GM18498 (cell line): ENCODE measurements at regions not wholly inside any gene's neighbourhood (a gene's known extent, or its start where the extent isn't known, plus 50 kb on each side); places are given as distances from the start of the nearest gene placed in this dataset.

Experiments
- ATAC-seq: cut with Tn5 transposase; IDR thresholded peaks from one replicate; pipeline ENCODE4 v1.9.1; 2021; ENCODE audit warnings: mild to moderate bottlenecking, moderate library complexity; ENCODE audit not compliant: unreplicated experiment

DNA sequence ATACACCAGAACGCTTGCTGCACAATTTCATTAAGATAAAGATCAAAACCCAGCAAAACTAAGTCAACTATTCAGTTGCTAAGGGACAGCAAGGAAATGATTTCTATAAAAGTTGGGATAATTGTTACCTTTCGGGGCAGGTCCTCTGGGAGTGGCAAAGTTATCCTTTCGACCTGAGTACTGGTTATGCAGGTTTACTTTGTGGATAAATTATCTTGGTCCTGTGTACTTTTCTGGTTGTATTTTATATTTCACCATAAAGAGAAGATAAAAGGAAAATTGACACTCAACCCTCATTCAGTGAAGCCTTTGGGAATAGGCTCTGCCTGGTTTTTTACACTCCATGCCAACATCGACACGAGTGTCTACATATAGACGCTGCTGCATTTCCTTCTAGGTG is 146.5 kb downstream of the SYK start:
- no peak for ATAC-seq

DNA sequence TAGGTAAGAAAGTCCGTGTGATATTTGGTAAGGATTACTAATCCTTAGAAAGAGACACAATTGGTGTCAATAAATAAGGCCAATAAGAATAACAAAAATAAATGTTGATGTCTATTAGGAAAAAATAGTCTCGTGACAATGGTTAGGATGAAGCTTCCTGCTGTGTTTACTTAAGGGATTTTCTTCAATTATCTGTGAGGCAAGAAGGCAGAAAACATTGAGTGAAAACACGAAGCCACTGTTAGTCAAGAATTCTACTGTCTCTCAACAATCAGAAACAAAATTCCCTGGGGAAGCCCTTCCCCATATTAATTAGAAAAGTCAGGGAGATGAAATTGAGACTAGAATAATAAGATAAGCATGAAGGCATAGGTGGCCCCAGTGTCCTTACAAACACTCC is 149.0 kb downstream of the SYK start:
- no peak for ATAC-seq

DNA sequence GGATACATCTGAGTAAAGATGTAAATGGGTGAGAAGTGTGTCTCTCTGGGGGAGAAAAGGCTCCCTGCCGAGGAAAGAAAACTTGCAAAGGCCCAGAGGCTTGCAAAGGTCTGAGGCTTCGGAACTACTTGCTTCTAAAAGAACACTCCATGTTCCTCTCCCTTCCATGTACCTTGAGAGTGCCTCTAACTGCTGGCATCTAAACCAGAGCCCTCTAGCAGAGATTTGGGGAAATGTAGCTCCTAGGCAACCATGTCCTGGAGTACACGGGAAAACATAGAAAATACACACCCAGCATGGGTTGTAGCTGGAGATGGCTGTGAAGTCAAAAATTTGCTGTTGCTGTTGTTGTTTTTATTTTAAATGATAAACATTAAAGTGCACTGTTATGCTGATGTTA is 151.6 kb downstream of the SYK start:
- ATAC-seq: no peak

DNA sequence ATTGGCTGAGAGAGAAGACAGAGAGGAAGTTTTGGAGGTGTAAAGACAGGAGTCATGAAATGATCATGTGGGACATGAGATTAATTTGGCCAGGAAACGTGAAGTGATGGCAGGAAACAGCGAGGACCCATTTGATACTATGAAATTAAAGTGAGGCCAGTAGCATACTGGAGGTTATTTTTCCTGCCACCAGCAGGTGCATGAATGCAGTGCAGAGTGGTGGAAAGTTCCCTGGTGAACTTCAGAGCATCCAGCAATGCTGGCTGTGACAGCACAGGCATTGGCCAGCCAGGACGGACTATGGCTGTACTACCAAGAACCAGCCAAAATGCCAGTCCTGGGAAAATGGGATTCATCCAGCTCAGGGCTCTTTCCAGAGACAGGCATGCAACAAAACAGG is 152.2 kb downstream of the SYK start:
- no peak for ATAC-seq

DNA sequence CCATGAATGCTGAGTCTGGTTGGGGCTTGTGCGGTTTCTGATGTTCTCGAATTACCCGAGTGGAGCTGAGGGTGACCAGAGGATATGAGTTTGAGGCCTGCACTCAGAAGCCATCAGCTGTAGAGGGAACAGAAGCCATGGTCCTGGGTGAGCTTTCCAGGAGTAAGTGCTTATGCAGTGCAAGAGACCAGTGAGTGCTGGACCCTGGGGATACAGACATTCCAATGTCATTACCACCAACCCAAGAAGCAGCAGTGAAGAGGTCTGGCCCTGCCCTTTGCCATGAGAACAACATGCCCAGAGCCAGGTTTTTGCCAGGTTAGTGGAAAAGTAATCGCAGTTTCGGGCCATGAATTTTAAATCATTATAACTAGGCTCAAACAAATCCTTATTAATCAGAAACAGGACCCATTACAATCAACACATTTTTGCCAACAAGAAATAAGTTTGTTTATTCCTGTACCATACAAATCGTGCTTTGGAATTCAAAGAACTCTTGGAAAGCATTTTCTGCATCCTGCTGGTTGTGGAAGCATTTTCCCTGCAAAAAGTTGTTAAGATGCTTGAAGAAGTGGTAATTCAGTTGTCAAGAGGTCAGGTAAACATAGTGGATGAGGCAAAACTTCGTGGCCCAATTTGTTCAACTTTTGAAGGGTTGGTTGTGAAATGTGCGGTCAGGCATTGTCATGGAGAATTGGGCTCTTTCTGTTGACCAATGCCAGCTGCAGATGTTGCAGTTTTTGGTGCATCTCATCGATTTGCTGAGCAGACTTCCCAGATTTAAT is 154.6 kb downstream of the SYK start:
- no peak for ATAC-seq

DNA sequence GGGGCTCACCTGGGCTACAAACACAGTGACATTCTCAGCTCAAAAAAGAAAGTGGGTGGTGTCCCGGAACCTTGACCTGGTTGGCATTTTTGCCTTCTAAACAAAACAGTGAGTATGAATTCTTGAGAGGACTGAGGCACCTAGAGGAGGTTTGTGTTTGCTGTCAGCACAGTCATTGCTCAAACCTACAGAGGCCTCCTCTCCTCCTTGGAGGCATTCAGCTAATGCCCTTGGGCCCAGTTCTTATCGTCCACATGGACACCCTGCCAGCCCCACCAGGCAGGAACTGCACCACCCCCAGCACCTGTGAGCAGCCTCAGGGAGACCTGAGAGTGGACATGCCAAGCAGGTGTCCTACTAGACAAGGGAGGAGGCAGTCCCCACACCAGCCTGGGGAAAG is 156.7 kb downstream of the SYK start:
- ATAC-seq: no peak

DNA sequence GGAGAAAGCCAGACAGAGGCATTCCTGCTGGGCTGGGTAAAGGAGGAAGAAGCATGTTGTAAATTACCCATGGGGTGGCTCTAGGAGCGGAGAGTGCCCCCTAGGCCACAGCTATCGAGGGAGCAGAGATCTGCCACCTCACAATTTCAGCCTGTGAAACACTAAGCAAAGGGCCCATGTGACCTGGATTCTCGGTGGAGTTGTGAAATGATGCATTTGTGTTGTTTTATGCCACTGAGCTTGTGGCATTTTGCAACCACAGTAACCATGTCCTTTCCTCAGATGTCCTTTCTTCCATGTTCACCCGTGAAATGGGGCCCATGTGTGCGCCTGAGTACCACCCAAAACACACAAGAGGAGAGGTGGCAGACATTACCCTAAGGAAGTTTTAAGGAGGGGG is 159.3 kb downstream of the SYK start:
- no peak for ATAC-seq

DNA sequence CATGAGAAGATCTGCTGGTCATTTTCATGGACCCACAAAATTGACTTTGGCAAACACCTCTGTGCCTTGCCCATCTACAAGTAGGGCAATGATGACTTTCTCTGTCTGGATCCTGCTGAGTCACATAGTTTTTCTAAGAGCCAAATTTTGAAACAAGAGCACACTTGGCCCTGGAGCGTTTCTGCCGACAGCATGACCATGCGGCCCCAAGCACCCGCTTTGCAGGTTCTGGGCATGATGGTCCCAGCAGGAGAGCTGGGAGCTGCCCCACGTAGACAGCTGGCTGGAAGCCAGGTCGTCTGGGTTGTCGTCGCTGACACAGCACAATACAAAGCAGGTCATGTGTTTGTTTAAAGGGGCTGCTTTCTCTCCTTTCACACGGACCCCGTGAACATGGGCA is 159.8 kb downstream of the SYK start:
- ATAC-seq: no peak

DNA sequence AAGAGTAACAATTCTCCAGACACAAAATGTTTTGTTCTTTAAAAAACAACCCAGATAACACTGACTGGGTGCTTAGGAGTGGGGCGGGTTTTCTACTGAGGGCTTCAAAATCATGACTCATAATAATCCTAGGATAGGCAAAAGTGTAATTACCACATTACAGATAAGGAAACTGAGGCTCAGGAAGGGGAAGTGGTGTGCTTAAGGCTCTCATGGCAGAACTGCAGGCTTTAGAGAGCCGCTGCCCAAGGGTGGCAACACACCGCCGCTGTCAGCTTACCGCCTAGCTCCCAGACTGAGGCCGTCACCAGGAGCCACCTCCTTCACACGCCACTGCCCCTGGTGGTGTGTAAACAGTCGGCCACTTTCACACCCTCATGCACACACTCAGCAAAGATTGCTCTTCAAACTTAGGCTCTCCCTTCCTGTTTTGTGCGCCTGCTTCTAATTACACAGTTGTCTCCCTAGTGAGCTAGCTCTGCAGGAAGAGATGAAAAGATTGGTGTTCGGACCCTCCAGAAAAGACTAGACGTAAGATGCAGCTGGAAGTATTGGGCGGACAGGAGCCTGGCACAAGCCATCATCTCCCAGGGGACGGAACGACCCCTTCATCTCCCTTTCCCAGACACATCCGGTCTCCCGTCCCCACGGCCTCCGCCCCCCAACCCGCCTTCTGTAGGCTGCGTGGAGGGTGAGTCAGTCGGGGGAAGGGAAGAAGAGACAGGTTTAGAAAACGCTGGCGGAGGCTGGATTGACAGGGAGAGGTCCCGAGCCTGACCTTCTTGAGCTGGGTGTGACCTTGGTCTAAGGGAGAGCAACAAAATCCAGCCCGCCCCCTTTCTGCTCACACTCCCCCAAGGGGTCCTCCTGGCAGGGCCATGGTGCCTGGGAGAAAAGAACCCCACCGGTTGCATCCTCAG is 162.7 kb downstream of the SYK start:
- no peak for ATAC-seq

DNA sequence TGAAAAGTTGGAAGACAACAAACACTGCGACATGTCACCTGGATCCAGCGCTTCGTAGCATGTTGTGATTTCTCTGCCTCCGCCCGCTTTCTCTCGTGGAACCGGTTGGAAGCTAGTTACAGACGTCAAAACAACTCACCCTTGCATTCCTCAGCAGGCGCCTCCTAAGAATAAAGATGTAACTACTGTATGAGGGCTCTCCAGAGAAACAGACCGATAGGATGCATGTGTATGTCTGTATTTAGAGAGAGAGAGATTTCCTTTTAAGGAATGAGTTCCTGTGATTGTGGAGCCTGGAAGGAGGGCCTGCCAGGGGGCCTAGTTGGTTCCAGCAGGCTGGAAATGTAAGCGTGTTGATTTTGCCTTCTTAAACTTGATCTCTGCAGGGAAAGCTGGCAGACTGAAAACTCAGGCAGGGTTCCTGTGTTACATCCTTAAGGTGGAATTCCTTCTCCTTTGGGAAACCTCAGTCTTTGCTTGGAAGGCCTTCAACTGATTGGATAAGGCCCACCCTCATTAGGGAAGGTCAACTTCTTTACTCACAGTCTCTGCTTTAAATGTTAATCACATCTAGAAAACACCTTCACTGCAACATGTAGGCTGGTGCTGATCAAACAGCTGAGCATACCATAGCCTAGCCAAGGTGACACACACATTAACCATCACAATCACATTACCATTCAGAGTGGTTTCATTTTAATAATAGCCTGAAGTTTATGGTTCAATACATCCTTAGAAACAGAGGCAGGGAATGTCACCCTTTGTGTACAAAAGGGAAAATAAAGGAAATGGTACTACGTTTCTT is 163.8 kb downstream of the SYK start:
- no peak for ATAC-seq

DNA sequence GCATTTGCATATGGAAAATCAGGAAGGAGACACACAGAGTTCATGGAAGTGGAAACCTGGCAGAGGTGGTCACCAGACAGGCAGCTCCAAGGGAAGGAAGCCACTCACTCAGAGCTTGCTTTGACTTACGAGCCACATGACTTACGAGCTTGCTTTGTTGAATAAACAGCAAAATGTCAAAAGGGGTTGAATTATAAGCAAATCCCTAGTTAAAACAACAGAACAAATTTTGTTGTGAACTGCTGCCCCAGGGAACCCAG is 164.3 kb downstream of the SYK start:
- ATAC-seq: no peak

DNA sequence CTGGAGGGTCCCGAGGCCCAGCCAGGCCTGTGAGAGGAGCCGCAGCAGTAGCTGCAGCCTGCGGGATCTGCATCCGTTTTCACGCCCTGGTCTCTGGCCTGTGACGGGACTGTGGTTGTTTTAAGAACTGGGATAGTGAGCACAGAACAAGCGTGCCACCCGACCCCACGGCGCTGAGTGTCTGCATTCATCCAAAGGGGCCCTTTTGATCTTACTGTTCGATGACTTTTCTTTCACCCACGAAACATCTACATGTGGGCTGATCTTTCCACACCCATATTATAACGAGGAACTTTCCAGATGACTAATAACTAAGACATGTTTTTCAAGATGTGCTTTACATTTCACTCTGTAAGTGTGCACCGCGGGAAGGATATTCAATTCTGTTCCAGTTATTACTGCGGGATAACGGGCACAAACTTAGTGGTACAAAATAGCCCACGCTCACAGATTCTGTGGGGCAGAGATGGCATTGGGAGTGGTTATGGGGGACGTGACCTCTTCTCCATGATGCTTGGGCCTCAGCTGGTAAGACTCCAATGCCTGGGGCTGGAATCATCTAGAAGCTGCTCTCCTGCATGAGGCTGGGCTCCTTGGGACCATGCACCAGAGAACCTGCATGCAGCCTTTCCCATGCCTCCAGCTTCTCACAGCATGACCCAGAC is 165.0 kb downstream of the SYK start:
- no peak for ATAC-seq

DNA sequence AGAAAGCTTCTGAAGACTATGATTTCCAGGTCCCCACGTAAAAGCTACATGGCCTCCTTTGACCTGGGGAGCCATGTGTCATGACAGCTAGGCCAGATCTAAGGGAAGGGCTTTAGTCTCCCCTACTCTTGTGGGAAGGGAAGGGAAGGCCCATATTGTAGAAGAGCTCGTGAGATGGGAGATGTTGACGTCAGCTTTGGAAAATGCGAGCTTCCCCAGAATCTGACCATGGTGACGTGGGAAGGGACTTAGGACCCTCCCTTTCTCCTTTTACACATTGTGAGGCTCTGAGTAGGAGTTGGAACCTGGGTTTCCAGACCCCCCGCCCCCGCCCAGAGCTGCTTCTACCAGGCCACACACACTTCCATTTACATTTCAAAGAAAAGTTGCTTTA is 165.5 kb downstream of the SYK start:
- ATAC-seq: no peak

DNA sequence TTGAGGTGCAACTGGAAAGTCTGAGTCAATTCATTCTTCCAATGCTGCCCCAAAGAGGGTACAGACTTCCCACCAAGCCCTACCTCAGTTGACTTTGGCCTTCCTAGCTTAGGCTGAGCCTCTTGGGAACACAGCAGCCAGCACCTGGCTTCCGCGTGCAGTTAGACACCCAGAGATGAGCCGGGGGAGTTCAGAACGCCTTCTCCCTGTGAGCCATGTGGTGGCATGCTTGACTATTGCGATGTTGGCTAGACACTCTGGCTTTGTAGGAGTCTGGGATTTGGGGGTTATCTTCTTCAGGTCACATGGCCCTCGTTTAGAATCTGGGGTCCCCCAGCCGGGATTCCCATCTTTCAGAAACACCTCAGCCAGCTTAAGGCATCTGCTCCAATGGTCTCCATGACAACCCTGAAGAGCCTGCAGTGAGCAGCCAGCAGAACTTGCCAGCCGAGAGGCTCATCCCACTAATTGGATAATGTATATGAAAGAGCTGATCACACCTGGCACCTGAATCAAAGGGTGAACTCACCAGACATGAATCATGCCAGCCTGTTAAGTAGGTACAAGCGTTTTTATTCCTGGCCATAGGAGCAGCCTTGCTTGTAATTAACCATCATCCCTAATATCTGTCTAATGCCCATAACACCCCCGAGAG is 167.5 kb downstream of the SYK start:
- ATAC-seq: no peak

DNA sequence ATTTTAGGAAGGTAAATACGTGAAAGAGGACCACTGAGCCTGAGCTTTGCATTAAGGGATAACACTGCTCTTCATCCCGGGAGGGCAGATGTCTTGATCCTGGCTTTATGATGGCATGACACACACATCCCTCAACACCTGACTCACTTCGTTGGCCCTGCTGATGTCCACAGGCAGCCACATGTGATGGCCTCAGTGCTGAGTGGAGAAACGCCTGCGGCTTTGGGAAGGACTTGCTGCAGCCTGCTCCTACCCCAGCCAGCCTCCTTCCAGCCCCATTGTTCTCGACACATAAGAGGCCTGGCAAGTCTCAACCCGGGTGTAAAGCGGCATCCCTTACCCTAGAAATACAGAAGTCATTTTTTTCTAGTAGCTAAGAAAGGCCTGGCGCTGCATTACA is 169.0 kb downstream of the SYK start:
- ATAC-seq: no peak

DNA sequence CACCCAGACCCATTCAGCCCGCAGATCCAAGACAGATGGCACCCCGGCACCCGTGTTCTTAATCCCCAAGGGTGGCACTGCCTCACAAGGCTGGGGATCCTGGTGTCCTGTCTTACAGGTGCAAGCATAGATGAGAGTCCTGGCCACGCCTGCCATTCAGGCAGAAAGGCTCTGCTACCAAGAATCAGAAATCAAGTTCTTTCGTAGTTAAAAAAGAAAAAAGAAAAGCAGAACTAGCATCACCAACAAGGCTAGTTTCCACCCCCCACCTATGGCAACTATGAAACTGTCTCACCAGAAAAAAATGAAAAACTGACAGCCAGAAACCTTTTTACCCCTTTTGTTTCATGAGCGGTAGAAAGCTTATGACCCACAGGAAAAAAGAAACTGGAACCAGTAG is 170.4 kb downstream of the SYK start:
- peak; percentile 77 for ATAC-seq

DNA sequence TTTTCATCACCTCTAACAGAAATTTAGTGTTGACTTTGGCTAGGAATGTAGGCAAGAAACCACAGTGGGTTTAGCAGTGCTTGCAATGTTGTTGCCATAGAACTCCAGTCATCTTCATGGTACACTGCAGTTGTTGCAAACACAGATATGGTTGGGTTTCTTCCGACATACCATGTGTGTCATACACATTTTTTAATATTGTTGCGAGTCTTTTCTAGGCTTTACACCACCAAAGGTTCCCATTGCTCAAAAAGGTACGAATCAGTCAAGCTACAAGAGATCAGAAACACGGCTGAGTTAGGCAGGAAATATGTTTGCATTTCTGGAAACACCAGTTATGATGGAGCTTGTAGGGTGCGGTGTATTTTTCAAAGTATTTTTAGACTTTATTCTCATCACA is 172.4 kb downstream of the SYK start:
- no peak for ATAC-seq

DNA sequence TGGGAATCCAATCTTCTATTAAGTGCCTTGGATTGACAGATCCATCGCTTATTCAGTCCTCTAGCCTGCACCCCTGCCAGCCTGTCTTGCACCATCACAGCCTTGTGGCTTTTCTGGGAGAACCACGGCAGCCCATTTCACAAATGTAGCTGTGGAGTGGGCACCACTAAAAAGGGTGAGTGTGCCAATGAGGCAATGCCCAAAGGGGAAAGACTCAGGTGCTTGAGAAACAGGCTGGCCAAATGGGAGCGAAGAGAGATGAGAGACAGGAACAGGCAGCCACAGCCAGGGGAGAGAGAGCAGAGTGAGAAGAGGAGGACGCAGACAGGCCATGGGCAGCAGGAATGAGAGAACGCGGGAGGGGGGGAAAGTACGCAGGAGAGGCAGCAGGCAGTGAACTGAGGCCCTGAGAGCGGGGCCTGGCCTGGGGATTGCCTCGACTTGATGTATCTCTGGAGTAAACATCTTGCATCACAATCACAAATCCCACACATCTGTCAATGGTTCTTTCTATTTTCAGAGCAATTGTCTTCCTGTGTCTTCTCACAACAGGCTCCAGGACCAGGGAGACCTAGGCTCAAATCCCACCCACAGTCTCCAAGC is 173.1 kb downstream of the SYK start:
- no peak for ATAC-seq

DNA sequence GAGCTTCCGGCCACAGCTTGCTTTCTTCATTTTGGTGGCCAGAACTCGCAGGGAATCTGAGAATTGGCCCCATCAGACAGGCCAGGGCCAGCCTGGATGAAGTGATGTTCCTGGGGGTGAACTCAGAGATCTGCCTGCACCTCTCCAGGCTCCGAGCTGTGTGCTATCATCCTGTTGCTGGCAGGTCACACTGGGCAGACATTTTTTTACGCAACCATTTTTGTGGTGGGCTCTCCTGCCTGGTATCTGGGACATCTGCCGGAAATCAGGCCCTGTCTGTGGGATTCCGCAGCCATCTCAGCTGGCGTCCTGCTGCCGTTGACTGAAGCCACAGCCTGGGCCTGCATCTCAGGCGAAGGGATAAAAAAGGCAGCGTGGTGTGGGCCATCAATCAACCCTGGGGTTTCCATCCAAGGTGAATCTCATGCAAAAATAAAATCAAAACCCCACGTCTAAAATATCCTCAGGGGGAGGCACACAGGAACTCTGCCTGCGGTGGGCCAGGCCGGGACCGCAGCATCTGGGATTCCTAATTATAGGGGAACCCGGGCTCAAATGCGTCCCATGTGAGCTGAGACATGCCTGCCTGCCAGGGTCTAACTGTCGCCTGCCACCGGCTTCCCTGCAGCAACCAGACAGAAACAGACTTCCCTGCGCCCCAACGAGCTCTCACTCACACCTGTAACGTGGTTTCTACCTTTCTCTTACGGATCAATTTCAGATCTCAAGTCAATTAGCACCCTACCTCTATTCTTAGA is 174.3 kb downstream of the SYK start:
- ATAC-seq: no peak

DNA sequence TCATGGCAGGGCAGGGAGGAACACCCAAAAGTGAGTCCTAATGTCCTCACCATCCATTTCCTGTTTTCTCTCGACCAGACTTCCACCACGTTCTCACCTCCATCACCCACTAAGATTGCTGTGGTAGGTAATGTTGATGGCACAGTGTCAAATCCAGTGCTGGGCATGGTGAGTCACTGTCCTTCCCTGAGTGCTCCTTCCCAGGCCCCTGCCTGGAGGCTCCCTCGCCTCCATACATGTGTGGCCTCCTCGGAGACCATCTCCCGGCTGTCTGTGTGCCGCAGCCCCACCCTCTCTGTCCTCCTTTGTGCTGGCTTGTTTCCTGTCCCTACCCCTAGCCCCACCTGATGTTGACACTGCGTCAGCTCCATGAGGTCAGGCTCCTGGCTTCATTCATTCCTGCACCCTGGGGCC is 177.5 kb downstream of the SYK start:
- no peak for ATAC-seq
